Central memory CD8-positive, alpha-beta T cell (primary cell): ENCODE measurements at regions not wholly inside any gene's neighbourhood (a gene's known extent, or its start where the extent isn't known, plus 50 kb on each side); places are given as distances from the start of the nearest gene placed in this dataset.

ENCODE experiments used
- ATAC-seq: fragments of 150-1000 bp; cut with Tn5 transposase; replicated peaks from 2 replicates; pipeline ENCODE4 v1.10.0; 2022; ENCODE audit warnings: mild to moderate bottlenecking, moderate FRiP score, moderate number of reproducible peaks; ENCODE audit not compliant: poor library complexity, severe bottlenecking; ENCODE audit errors: extremely low read depth
- DNase-seq, 2 donors: peaks; one replicate each; pipeline ENCODE4 v3.0.0; 2021; ENCODE audit warnings: low spot score in 2 of 2
- H3K27ac Mint-ChIP-seq: one replicate; pipeline ENCODE4 v1.8.0; 2022; ENCODE audit warnings: low read depth, mild to moderate bottlenecking, moderate library complexity, mixed read lengths
- H3K27me3 Mint-ChIP-seq: one replicate; pipeline ENCODE4 v1.8.0; 2022; ENCODE audit warnings: mixed read lengths
- H3K36me3 Mint-ChIP-seq: one replicate; pipeline ENCODE4 v1.8.0; 2022; ENCODE audit warnings: mild to moderate bottlenecking, moderate library complexity, mixed read lengths; ENCODE audit not compliant: insufficient read depth
- H3K4me1 Mint-ChIP-seq: one replicate; pipeline ENCODE4 v1.8.0; 2022; ENCODE audit warnings: mixed read lengths
- H3K4me3 Mint-ChIP-seq: one replicate; pipeline ENCODE4 v1.8.0; 2022; ENCODE audit warnings: mild to moderate bottlenecking, moderate library complexity, mixed read lengths
- H3K9me3 Mint-ChIP-seq: one replicate; pipeline ENCODE4 v1.8.0; 2022; ENCODE audit warnings: mixed read lengths

DNA sequence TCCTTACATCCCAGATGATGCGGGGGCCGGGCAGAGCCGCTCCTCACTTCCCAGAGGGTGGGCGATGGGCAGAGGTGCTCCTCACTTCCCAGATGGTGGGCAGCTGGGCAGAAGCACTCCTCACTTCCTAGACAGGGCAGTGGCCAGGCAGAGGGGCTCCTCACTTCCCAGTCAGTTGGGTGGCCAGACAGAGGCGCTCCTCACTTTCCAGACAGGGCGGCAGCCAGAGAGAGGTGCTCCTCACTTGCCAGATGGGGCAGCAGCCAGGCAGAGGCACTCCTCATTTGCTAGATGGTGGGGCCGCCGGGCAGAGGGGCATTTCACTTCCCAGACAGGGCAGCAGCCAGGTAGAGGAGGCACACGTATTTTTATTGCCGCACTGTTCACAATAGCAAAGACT is 622.0 kb upstream of the KCNMB2 start:
- Mint-ChIP-seq H3K4me1 (no peaks in the 10 kb centered on the region), H3K36me3 (no peaks in the 10 kb centered on the region), H3K27ac (no peak overlapping the region), H3K4me3 (no peak overlapping the region), H3K9me3 (no peaks in the 10 kb centered on the region), H3K27me3 (no peaks in the 10 kb centered on the region)
- DNase-seq (no peak), ATAC-seq (no peak)

DNA sequence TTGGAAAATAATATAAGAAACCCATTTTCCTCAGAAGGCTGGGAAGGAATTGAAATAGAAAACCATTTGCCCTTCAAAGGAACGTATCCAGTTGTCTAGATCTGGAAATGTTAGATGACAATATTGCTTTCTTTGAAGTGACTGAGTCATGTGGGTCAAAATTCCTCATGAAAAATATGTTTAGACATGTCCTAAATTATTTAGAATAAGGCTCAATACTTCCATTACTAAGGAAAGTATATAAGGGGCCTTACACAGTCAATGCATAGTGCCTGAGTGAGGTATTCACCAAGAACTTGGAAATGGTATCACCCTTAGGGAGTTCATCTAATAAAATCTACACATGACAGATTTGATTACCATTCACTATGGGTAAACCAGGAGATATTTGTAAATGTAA is 619.8 kb upstream of the KCNMB2 start:
- Mint-ChIP-seq H3K4me1 (no peaks in the 10 kb centered on the region), H3K9me3 (no peaks in the 10 kb centered on the region), H3K27ac (no peak overlapping the region), H3K27me3 (no peaks in the 10 kb centered on the region), H3K4me3 (no peak overlapping the region), H3K36me3 (no peaks in the 10 kb centered on the region)
- ATAC-seq = no peak
- DNase-seq = no peak

DNA sequence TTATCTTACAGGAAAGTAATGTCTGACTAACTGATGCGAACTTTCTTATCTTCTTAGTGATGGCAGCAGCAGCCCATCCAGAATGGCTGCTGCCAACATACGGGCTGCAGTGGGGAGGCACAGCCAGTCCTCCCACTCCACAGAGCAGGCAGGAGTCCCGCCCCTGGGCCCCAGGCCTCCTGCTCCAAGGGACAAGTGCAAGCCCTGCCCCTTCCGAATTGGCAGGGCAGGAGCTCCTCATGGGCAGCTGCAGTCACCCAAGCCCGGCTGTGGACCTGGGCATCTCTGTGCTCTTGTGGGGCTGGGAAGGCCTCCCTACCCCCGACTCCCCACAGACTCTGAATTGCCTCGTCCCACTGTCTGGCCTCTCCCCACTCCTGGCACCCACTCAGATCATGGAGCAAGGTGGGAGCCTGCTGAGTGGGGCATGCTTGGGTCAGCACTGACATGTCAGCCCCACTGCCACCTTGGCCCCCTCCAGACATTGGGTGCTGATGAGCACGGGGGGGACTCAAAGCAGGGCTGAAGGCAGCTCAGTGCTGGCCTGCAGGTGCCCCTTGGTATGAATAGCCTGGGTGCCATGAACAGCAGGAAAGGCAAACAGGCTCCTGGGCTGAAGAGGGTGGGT is 618.9 kb upstream of the KCNMB2 start:
- no peak overlapping the region for H3K4me3 Mint-ChIP-seq
- no peaks in the 10 kb centered on the region for H3K27me3 Mint-ChIP-seq
- ATAC-seq (no peak), DNase-seq (no peak)
- H3K9me3 Mint-ChIP-seq = no peaks in the 10 kb centered on the region
- H3K36me3 Mint-ChIP-seq = no peaks in the 10 kb centered on the region
- no peak overlapping the region for H3K27ac Mint-ChIP-seq
- no peaks in the 10 kb centered on the region for H3K4me1 Mint-ChIP-seq

DNA sequence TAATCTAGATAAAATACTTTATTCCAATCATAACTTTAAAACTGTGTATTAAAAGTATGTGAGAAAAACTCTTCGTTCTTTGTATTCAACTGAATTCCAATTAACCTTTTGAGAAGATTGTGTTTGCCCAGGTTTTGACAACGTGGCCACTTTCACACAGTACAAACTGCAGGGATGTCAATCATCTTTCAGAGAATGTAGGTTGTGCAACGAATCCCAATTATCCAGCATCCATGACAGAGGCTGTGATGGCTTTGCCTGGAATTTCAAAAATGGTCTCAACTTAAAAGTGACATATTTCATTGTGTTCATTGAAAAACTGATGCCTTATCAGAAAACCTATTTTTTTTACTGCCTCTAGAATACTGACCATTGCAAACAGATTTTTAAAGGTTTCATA is 615.1 kb upstream of the KCNMB2 start:
- no peak for DNase-seq
- H3K27me3 Mint-ChIP-seq = no peaks in the 10 kb centered on the region
- no peaks in the 10 kb centered on the region for H3K4me1 Mint-ChIP-seq
- no peak overlapping the region for H3K27ac Mint-ChIP-seq
- no peaks in the 10 kb centered on the region for H3K9me3 Mint-ChIP-seq
- no peak overlapping the region for H3K4me3 Mint-ChIP-seq
- H3K36me3 Mint-ChIP-seq = no peaks in the 10 kb centered on the region
- no peak for ATAC-seq

DNA sequence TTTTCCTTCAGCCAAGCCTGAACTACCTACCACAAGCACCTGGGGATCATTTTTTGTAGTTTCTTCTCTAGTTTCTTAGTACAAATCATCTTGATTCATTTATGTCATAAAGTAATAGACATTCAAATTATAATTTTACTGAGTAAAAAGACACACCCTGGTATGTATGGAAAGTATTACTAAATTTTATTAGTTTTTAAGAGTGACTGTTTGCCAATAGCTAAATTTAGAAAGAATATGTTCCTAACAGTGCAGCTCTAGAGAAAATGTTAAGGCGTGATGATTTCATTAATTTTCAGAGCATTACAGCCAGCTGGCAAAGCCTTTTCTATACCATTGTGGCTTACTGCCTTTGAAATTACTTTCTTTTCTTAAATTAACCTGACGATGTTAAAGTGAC is 612.0 kb upstream of the KCNMB2 start:
- no peak for ATAC-seq

DNA sequence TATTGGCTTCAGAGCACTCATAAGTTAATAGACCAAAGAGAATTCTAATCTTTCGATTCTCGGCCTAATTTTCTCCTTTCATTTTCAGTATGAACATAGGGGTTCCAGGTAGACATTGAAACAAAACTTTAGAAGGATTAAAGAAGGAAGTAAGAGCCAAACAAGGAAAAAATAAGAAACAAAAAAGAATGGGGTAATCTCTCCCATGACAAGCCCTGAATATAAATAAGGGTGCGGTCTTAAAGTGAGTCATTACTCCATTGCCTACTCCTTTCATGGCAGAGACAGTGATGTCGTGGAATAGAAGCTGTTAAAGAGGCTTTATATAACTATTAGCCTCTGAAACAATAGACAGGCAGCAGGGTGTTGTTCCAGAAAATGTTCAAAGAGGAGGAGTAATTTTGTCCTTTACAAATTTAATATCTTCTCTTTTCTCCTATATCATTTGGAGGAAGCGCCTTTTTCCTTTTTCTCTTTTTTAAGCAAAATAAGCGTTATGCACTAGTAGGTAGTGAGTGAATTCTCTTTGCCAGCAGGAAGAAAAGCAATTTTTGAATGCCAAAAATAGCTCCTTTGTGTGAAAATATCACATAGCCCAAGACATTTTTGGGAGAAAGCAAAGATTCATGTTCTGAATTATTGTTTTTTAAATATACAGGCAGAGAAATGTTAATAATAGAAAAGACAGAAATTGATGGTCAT is 607.9 kb upstream of the KCNMB2 start:
- H3K9me3 Mint-ChIP-seq = no peaks in the 10 kb centered on the region
- H3K4me1 Mint-ChIP-seq = no peaks in the 10 kb centered on the region
- no peaks in the 10 kb centered on the region for H3K36me3 Mint-ChIP-seq
- no peak overlapping the region for H3K27ac Mint-ChIP-seq
- DNase-seq (no peak), ATAC-seq (no peak)
- H3K27me3 Mint-ChIP-seq = no peaks in the 10 kb centered on the region
- no peak overlapping the region for H3K4me3 Mint-ChIP-seq

More for the DNA sequence above, 612.0 kb upstream of the KCNMB2 start:
- H3K27me3 Mint-ChIP-seq = no peaks in the 10 kb centered on the region
- no peaks in the 10 kb centered on the region for H3K4me1 Mint-ChIP-seq
- H3K36me3 Mint-ChIP-seq = no peaks in the 10 kb centered on the region
- H3K9me3 Mint-ChIP-seq = no peaks in the 10 kb centered on the region
- H3K27ac Mint-ChIP-seq = no peak overlapping the region
- H3K4me3 Mint-ChIP-seq = no peak overlapping the region
- DNase-seq = no peak

DNA sequence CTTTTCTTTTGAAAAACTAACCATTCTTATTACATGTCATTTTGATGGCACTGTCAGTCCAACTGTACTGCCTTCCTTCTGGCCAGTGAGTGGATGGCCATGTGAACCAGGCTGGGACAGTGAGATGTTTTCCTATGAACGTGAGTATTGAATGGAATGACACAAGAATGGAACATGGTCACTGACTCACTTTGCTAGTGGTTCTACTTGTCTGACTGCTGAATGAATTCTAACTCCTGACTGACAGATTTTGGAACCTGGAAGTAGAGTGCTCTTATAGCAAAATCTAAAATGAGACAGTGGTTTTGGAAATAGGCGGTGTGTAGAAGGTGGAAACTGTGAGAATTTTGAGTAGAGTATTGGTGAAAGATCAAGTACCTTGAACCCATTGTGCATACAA is 606.9 kb upstream of the KCNMB2 start:
- no peaks in the 10 kb centered on the region for H3K27me3 Mint-ChIP-seq
- DNase-seq = no peak
- no peaks in the 10 kb centered on the region for H3K4me1 Mint-ChIP-seq
- H3K9me3 Mint-ChIP-seq = no peaks in the 10 kb centered on the region
- no peak for ATAC-seq
- H3K4me3 Mint-ChIP-seq = no peak overlapping the region
- H3K27ac Mint-ChIP-seq = no peak overlapping the region
- H3K36me3 Mint-ChIP-seq = no peaks in the 10 kb centered on the region

DNA sequence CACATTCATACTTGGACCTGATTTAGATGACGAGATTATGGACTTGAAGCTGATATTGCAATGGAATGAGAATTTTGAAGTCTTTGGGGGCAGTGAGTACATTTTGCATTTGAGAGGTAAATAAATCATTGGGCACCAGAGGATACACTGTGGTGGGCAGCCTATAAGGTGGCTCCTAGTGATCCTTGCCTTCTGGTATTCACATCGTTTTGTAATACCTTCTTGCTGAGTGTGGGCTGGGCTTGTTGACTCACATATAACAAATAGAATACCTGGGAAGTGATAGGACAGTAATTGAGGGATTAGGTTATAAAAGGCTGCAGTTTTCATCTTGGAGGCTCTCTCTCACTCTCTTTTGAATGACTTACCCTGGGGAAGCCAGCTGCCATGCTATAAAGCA is 605.5 kb upstream of the KCNMB2 start:
- DNase-seq = no peak
- no peaks in the 10 kb centered on the region for H3K36me3 Mint-ChIP-seq
- H3K27ac Mint-ChIP-seq = no peak overlapping the region
- no peak for ATAC-seq
- no peaks in the 10 kb centered on the region for H3K4me1 Mint-ChIP-seq
- H3K27me3 Mint-ChIP-seq = no peaks in the 10 kb centered on the region
- no peak overlapping the region for H3K4me3 Mint-ChIP-seq
- no peaks in the 10 kb centered on the region for H3K9me3 Mint-ChIP-seq

DNA sequence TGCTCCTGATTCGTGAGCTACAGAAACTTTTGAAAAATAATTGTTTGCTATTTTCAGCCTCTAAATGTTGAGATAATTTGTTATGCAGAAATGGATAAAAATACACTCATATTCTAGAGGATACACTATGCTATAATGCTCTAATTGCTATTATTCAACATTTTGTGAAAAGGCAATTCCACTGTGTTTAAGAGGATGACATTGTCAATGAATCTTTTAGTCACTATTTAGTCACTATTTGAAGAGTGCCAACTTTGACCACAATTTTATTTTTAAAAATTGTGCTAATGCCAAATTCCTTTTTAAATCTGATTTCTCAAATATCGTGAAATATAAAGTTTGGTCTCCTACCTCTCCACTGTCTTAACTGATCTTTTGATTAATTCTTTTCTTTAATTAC is 604.9 kb upstream of the KCNMB2 start:
- H3K4me3 Mint-ChIP-seq = no peak overlapping the region
- ATAC-seq (no peak), DNase-seq (no peak)
- H3K4me1 Mint-ChIP-seq = no peaks in the 10 kb centered on the region
- no peaks in the 10 kb centered on the region for H3K36me3 Mint-ChIP-seq
- H3K27ac Mint-ChIP-seq = no peak overlapping the region
- H3K27me3 Mint-ChIP-seq = no peaks in the 10 kb centered on the region
- H3K9me3 Mint-ChIP-seq = no peaks in the 10 kb centered on the region

DNA sequence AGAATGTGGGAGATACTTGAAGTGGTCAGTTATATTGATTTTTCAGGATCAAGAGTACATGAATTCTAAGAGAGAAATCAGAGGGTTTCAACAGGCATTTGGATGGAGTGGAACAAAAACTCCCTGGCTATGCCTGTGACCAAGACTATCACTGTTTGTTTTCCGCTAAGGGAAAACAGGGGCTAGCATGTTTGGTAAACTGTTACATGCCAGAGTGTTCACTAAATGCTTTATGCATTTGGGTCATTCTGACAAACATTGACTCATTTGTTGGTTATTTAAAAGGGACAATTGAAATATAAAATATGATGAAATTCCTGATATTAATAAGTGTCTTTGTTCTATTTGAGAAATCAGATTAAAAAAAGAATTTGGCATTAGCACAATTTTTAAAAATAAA is 603.9 kb upstream of the KCNMB2 start:
- Mint-ChIP-seq H3K4me1 (no peaks in the 10 kb centered on the region), H3K36me3 (no peaks in the 10 kb centered on the region), H3K27me3 (no peaks in the 10 kb centered on the region), H3K4me3 (no peak overlapping the region), H3K9me3 (no peaks in the 10 kb centered on the region), H3K27ac (no peak overlapping the region)
- no peak for DNase-seq
- no peak for ATAC-seq

DNA sequence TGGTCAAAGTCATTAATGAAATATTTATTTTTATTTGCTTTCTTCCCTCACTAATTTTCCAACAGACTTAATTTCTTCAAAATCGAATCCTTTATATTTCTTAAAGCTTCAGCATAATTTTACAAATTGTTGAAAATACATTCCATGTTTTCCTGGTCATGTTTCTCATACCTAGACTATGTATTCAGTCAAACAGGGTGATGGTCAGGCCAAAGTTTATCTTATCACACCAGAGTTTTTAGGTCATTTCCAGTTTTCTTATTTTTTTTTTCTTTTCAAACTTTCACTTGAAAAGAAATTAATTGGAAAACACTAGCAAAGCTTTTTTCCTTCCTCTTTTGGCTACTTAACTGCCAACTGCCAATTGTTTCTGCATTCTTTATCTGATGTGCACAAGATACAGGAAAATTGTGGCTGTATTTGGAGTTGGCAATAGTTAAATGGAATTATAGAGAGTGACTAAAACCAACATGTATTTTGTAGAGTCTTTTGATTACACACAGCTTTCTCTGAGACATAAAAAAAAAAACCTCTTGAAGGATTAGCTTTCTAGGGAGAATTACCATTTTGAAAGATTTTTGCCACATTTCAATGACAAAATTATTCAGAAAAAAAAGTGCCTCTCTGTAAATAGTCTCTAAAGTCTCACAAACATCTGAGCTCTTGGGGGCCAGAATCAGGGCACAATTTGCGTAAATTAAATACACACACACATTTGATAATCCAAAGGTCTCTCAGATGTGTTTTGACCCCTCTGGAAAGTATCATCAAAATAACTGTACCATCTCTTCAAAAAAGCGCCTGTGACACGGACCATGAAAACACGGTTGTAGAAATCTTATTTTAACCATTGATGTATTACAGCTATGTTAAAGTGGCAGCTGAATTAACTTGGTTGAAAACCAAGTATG is 603.2 kb upstream of the KCNMB2 start:
- no peaks in the 10 kb centered on the region for H3K27me3 Mint-ChIP-seq
- no peaks in the 10 kb centered on the region for H3K9me3 Mint-ChIP-seq
- H3K36me3 Mint-ChIP-seq = no peaks in the 10 kb centered on the region
- H3K4me3 Mint-ChIP-seq = no peak overlapping the region
- no peak overlapping the region for H3K27ac Mint-ChIP-seq
- no peak for ATAC-seq
- no peak for DNase-seq
- H3K4me1 Mint-ChIP-seq = no peaks in the 10 kb centered on the region

DNA sequence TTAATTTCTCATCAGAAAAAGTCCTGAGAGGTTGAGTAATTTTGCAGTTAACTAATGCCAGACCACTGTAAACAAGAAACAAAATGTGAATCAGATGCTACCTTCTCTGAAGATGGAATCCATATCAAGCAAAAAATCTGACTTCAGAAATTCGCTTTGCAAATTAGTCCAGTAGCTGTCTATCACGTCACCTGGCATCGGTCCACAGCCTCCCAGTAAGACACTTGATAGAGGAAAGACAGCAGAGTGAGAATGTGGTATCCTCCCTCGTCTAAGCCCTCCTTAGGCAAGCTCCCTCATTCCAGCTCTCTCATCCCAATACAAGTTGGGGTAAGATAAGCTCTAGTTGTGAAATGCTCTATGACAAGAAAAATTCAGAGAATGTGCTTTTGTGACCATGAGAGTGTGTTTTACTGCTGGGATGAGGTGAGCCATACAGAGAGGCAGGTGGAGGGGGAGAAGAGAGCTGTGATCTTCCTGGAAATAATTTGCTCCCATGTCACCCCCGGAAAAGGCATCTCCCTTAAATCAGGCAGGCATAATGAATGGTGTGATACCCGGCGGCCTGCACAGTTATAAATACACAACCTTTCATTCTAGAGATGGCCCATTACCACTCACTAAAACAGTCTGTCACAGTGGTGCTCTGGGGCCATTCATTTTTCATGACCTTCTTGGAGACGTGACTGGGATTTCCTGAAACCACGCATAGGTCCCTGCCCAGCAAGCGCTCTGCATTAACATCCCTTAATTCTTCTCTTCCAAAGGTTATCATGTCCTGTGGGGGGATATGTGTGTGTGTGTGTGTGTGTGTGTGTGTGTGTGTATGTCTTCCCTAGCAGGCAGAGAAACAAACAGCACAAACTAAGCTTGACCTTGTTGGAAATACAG is 602.0 kb upstream of the KCNMB2 start:
- no peaks in the 10 kb centered on the region for H3K27me3 Mint-ChIP-seq
- no peaks in the 10 kb centered on the region for H3K36me3 Mint-ChIP-seq
- no peaks in the 10 kb centered on the region for H3K9me3 Mint-ChIP-seq
- DNase-seq = no peak
- no peak overlapping the region for H3K4me3 Mint-ChIP-seq
- no peak for ATAC-seq
- H3K27ac Mint-ChIP-seq = no peak overlapping the region
- H3K4me1 Mint-ChIP-seq = no peaks in the 10 kb centered on the region
